HG02884 (cell line): ENCODE measurements at regions not wholly inside any gene's neighbourhood (a gene's known extent, or its start where the extent isn't known, plus 50 kb on each side); places are given as distances from the start of the nearest gene placed in this dataset.
"Not testable (repeated sequence)": the region's sequence is repeated elsewhere in the genome, so short reads cannot be mapped to it uniquely, and the experiment has no call there.

Source experiments
- ATAC-seq: cut with Tn5 transposase; IDR thresholded peaks from one replicate; pipeline ENCODE4 v1.9.1; 2021; ENCODE audit warnings: mild to moderate bottlenecking, moderate library complexity; ENCODE audit not compliant: unreplicated experiment

- ATAC-seq = not testable (repeated sequence)
These were observed 132.1 kb upstream of the MED13 start for GRCh38 chr17:62197156-62197555.

- ATAC-seq = not testable (repeated sequence)
These were observed 131.5 kb upstream of the MED13 start for GRCh38 chr17:62196587-62196986.

- no peak for ATAC-seq
These were observed 129.3 kb upstream of the MED13 start for GRCh38 chr17:62194401-62194800.

- ATAC-seq = no peak
These were observed 128.2 kb upstream of the MED13 start for GRCh38 chr17:62193249-62193648.

DNA sequence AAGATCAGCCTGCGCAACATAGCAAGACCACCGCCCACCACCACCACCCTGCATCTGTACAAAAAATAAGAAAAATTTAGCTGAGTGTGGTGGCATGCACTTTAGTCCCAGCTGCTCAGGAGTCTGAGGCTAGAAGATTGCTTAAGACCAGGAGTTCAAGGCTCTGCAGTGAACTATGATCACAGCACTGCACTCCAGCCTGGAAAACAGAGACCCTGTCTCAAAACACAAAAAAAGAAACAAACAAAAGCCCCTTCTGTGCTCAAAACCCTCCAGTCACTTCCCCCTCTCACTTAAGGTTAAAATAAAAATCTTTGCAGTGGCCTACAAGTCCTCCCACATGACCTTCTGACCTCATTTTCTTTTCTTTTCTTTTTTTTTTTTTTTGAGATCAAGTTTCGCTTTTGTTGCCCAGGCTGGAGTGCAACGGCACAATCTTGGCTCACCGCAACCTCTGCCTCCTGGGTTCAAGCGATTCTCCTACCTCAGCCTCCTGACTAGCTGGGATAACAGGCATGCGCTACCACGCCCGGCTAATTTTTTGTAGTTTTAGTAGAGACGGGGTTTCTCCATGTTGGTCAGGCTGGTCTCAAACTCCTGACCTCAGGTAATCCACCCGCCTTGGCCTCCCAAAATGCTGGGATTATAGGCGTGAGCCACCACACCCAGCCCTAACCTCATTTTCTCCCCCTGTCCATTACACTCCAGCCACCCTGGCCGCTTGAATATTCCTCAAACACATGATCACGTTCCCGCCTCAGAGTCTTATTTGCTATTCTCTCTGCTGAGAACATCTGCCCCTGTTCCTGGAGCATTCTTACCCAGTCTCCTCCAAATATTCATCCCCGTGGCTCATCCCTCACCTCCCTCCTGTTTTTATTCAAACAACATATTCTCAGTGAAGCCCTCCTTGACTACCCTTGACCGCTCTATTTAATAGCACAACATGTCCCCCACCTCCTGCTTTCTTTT is 126.6 kb upstream of the MED13 start:
- ATAC-seq = no peak

DNA sequence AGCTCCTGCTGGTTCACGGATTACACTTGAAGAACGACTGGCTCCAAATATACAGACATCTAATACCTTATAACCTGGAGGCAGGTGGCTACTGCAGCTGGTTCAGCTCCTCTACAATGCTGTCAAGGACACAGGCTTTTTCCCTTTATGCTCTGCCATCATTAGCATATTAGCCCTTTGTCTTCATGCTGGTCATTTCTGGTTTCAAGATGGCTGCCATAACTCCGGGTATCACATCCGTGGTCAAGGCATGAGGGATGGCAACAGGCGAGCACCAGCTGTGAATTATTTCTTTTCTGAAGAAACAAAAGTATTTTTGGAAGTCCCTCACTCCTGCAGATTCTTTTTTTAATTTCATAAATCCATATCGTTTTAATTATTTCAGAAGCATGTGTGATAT is 124.3 kb upstream of the MED13 start:
- ATAC-seq = no peak

DNA sequence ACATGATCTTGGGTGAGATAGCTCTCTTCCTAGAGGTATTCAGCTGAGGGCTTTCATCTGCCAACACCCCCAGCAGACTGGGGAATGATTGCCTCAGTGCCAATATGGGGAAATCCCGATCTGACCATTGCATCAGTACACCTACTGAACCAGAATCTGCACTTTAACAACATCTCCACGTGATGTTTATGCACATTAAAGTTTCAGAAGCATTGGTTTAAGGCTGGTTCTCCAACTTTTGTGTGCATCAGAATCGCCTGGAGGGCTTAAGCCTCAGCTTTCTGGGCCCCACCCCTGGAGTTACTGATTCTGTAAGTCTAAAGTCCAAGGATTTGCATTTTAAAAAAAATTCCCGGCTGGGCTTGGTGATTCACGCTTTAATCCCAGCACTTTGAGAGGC is 123.6 kb upstream of the MED13 start:
- no peak for ATAC-seq

DNA sequence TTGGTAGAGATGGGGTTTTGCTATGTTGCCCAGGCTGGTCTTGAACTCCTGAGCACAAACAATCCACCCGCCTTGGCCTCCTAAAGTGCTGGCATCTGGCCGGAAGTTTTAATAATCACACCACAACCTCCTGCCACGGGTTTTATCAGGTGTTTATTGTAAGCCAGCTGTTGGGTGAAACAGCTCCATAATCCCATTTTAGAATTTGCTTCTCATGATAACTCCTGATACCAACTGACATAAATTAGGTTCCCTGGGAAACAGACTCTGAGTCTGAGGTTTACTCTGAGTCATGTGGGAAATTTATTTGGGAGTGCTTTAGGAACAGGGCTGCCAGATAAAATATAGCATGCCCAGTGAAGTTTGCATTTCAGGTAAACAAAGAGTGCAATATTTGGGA is 122.6 kb upstream of the MED13 start:
- ATAC-seq = no peak

DNA sequence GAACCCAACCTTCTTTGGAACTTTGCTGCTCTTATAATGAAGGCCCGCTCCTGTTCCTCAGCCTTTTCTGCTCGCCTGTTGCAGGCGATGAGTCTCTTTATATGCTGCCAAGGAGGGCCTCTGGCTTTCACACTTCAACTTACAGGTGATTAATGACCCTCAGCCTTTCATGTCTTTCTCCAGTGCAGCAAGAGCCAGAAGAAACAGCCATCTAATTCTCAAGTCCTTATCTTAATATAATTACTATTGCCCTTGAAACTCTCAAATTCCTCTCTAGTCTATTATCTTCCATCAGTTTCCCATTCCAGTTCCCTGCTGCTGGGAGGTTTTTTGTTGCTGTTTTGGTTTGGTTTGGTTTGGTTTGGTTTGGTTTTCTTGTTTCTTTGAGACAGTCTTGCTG is 121.8 kb upstream of the MED13 start:
- ATAC-seq = no peak

DNA sequence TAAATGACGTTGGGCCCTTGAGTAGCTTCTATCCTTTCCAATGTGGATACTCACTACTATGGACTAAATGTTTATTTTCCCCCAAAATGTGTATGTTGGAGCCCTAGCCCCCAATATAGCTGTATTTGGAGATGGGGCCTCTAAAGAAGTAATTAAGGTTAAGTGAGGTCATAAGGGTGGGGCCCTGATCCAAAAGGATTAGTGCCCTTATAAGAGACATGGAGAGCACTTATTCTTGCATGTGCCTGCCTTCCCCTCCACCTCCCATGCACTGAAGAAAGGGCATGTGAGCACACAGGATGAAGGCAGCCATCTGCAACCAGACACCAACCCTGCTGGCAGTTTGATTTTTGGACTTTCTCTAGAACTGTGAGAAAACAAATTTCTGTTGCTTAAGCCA is 115.7 kb upstream of the MED13 start:
- no peak for ATAC-seq

- no peak for ATAC-seq
These were observed 114.6 kb upstream of the MED13 start for GRCh38 chr17:62179525-62180161.

DNA sequence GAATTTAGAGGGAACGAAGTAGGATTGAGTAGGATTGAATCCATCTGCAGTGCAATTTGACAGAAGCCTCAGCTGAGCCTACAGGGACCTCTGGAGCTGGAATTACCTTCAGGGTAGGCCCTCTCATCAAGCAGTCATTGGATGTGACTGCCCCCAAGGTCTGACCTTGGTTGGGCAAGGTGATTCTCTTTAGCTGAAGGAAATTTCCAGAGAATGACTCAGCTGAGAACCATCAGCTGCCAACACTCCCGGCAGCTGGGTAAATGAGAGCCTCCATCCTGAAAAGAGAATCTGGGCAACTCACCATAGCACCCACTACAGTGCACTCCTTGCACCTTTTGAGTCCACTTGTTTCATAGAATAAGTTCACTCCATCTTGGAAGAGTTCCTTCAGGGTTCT is 113.5 kb upstream of the MED13 start:
- ATAC-seq = no peak

DNA sequence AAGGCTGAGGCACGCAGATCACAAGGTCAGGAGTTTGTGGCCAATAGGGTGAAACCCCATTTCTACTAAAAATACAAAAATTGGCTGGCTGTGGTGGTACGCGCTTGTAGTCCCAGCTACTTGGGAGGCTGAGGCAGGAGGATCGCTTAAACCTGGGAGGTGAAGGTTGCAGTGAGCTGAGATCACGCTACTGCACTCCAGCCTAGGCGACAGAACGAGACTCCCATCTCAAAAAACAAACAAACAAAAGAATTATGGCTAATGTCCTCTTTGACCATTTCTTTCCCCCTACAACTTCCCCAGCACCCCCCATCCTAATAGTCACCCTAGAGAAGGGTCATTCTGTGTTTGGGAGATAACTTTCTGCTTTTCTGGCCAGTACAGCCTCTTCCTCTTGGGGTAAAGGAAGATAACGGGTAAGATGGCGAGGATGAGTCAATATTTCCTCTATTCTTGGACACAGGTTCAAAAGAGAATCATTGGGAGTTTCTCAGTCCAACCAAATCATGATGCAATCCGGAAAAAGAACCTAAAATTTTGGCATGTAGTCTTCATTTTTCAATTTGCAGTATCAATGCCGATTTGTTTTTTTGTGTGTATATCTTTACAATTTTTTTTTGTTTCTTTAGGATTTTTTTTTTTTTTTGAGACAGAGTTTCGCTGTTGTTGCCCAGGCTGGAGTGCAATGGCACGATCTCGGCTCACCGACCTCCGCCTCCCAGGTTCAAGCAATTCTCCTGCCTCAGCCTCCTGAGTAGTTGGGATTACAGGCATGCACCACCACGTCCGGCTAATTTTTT is 107.6 kb upstream of the MED13 start:
- ATAC-seq = no peak

DNA sequence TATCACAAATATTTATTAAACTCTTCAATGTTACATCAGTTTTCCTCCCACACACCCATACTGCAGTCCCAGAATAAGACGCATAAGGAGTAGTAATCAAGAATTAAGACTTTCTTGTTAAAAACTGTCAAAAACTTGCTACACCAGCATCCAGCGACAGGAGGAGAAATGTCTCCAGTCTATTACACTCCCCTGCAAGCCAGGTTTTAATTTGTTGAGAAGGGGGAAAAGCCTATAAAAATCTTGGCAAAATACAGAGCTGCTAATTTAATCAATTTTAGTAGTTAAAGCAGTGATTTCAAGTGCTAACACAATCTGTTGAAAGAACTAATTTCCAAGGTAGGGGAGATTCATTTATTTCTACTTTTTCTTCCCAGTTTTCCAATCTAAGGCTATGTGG is 102.0 kb upstream of the MED13 start:
- no peak for ATAC-seq

GRCh38 chr17:62164747-62165722 is 100.0 kb upstream of the MED13 start:
- ATAC-seq = peak; percentile 60

- no peak for ATAC-seq
These were observed 98.8 kb upstream of the MED13 start for GRCh38 chr17:62163847-62164246.

- ATAC-seq = no peak
These were observed 97.8 kb upstream of the MED13 start for GRCh38 chr17:62162898-62163297.

DNA sequence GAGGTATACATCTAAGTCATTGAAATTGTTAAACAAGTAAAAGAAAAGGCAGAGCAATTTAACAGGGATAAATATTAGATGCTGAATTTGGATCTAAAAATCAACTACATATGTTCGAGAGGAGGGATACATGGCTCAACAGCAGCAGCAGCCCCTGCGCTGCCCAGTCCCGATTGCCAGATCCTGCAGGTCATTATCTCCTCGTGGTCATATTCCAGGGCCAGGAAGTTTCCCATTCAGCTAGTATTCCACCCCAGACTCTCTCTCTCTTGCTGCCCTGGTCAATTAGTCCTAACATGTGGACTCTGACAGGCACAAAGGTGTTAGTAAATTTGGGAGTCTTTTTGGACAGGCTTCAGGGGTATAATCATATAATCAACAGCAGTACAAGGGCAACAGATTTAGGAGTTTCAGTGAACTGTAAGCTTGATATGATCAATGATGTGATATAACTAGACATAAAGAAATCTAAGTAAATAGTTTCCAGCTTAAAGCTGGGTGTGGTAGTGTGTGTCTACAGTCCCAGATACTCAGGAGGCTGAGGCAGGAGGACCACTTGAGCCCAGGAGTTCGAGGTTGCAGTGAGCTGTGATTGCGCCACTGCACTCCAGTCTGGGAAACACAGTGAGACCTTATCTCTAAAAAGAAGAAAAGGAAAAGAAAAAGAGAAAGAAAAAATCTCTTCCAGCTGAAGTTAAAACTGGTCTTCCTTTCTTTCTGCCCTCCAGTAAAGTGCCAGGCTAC is 96.5 kb upstream of the MED13 start:
- ATAC-seq = no peak

DNA sequence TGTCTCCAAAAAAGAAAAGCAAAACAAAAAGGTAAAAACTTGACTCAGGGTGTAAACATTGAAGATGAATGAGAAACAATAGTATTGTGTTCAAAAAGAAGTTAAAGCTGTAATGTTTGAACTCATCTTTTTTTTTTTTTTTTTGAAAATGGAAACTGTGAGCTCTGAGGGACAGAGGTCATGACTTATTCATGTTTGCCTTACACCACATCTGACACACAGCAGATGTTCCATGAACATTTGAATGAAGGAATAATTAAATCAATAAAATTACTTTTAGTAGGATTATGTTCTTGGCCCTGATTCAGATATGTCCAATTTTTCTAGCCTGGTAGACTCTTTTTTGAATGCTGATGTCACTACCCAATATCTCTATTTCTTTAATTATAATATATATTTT is 95.7 kb upstream of the MED13 start:
- no peak for ATAC-seq

- ATAC-seq = no peak
These were observed 94.9 kb upstream of the MED13 start for GRCh38 chr17:62159994-62160393.
